Keratinocyte (primary cell): ENCODE measurements at regions not wholly inside any gene's neighbourhood (a gene's known extent, or its start where the extent isn't known, plus 50 kb on each side); places are given as distances from the start of the nearest gene placed in this dataset.

ENCODE experiments used
- CTCF ChIP-seq, 3 experiments: IDR thresholded peaks in 1 of 3; conservative IDR thresholded peaks in 1 of 3; optimal IDR thresholded peaks in 1 of 3; 2 replicates in 2 of 3; 3 replicates in 1 of 3; pipeline versions ENCODE3 to v1.5.1; 2011; ENCODE audit warnings: low read length in 3 of 3, mild to moderate bottlenecking in 3 of 3, moderate library complexity in 2 of 3, control low read depth in 1 of 3, inconsistent platforms in 1 of 3; ENCODE audit not compliant: insufficient read depth in 2 of 3; ENCODE audit errors: extremely low read depth in 1 of 3
- EZH2 ChIP-seq: IDR thresholded peaks from one replicate; pipeline ENCODE4 v1.6.1; 2012; ENCODE audit warnings: inconsistent platforms, mild to moderate bottlenecking, low read length, moderate library complexity

- TF ChIP-seq CTCF (optimal IDR thresholded peaks at IDR 0.05 in 1 of 3, IDR thresholded peaks at IDR 0.05 in 1 of 3, conservative IDR thresholded peaks at IDR 0.05 in 1 of 3; ENCODE audit: extremely low read depth in 1 of 3, insufficient read depth in 2 of 3, low read length in 3 of 3) (no peak), EZH2 (no peak)
These were observed 51.5 kb upstream of the SHH start for GRCh38 chr7:155863721-155864151.
